ENCODE measurements at regions not wholly inside any gene's neighbourhood (a gene's known extent, or its start where the extent isn't known, plus 50 kb on each side); places are given as distances from the start of the nearest gene placed in this dataset.

- TF ChIP-seq CTCF (conservative IDR thresholded peaks at IDR 0.05; ENCODE audit: low read depth, low read length) = no peak
- TF ChIP-seq POLR2A (IDR thresholded peaks at IDR 0.05; ENCODE audit: low read depth, low read length) = no peak
- no peak for TF ChIP-seq RAD21 (IDR thresholded peaks at IDR 0.05; ENCODE audit: low read length)
- 0 out of 2 replicates have a peak, but pooled peaks have one; percentile 19 for TF ChIP-seq USF2 (IDR thresholded peaks at IDR 0.05; ENCODE audit: low read depth, low read length)
- TF ChIP-seq, protein P1, sequence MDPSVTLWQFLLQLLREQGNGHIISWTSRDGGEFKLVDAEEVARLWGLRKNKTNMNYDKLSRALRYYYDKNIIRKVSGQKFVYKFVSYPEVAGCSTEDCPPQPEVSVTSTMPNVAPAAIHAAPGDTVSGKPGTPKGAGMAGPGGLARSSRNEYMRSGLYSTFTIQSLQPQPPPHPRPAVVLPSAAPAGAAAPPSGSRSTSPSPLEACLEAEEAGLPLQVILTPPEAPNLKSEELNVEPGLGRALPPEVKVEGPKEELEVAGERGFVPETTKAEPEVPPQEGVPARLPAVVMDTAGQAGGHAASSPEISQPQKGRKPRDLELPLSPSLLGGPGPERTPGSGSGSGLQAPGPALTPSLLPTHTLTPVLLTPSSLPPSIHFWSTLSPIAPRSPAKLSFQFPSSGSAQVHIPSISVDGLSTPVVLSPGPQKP (IDR thresholded peaks at IDR 0.05; ENCODE audit: borderline replicate concordance, low read depth, low read length) = no peak
Observed at GRCh38 chr17:33603789-33604188, 310.7 kb upstream of the ASIC2 start.

Data from IMR-90 (cell line).